ENCODE measurements at regions not wholly inside any gene's neighbourhood (a gene's known extent, or its start where the extent isn't known, plus 50 kb on each side); places are given as distances from the start of the nearest gene placed in this dataset.

GRCh38 chr11:23543651-23544222 is 683.5 kb upstream of the CCDC179 start:
- TF ChIP-seq CTCF (IDR thresholded peaks at IDR 0.05; ENCODE audit: insufficient read depth, low read depth, low read length, missing control alignments) = no peak
- no peak for DNase-seq (ENCODE audit: low read depth)
- no peak overlapping the region for H3K4me3 ChIP-seq (ENCODE audit: low read length)

GRCh38 chr11:23551706-23552105 is 691.4 kb upstream of the CCDC179 start:
- no peak for DNase-seq (ENCODE audit: low read depth)
- TF ChIP-seq CTCF (IDR thresholded peaks at IDR 0.05; ENCODE audit: insufficient read depth, low read depth, low read length, missing control alignments) = no peak
- H3K4me3 ChIP-seq (ENCODE audit: low read length) = no peak overlapping the region

GRCh38 chr11:23554002-23554401 is 693.7 kb upstream of the CCDC179 start:
- DNase-seq (ENCODE audit: low read depth) = peak; percentile 27
- no peak overlapping the region for H3K4me3 ChIP-seq (ENCODE audit: low read length)
- TF ChIP-seq CTCF (IDR thresholded peaks at IDR 0.05; ENCODE audit: insufficient read depth, low read depth, low read length, missing control alignments) = peak; percentile 28

GRCh38 chr11:23555085-23555484 is 694.8 kb upstream of the CCDC179 start:
- no peak overlapping the region for H3K4me3 ChIP-seq (ENCODE audit: low read length)
- DNase-seq (ENCODE audit: low read depth) = no peak
- no peak for TF ChIP-seq CTCF (IDR thresholded peaks at IDR 0.05; ENCODE audit: insufficient read depth, low read depth, low read length, missing control alignments)

GRCh38 chr11:23556163-23556750 is 696.0 kb upstream of the CCDC179 start:
- no peak for TF ChIP-seq CTCF (IDR thresholded peaks at IDR 0.05; ENCODE audit: insufficient read depth, low read depth, low read length, missing control alignments)
- no peak for DNase-seq (ENCODE audit: low read depth)
- H3K4me3 ChIP-seq (ENCODE audit: low read length) = no peak overlapping the region

GRCh38 chr11:23563591-23563990 is 703.3 kb upstream of the CCDC179 start:
- DNase-seq (ENCODE audit: low read depth) = no peak
- no peak for TF ChIP-seq CTCF (IDR thresholded peaks at IDR 0.05; ENCODE audit: insufficient read depth, low read depth, low read length, missing control alignments)
- no peak overlapping the region for H3K4me3 ChIP-seq (ENCODE audit: low read length)

GRCh38 chr11:23564370-23564769 is 704.1 kb upstream of the CCDC179 start:
- no peak for DNase-seq (ENCODE audit: low read depth)
- H3K4me3 ChIP-seq (ENCODE audit: low read length) = no peak overlapping the region
- no peak for TF ChIP-seq CTCF (IDR thresholded peaks at IDR 0.05; ENCODE audit: insufficient read depth, low read depth, low read length, missing control alignments)
